ENCODE measurements at regions not wholly inside any gene's neighbourhood (a gene's known extent, or its start where the extent isn't known, plus 50 kb on each side); places are given as distances from the start of the nearest gene placed in this dataset.
A peak's percentile ranks its signal among the peaks of the same experiment; 100 is the strongest.

- Histone ChIP-seq H3K4me3 (no peak overlapping the region), H4K20me1 (replicated peaks; ENCODE audit: insufficient read depth) (no peaks in the 10 kb centered on the region), H3F3A (replicated peaks; ENCODE audit: low read depth) (no peaks in the 10 kb centered on the region), H3K27me3 (ENCODE audit: insufficient read depth) (no peaks in the 10 kb centered on the region), H3K27ac (ENCODE audit: low read depth) (no peak overlapping the region), H3K9me2 (ENCODE audit: insufficient read depth) (peaks cover 7% of the 10 kb centered on the region; the same call in 1 of the 2 replicates), H3K4me1 (ENCODE audit: insufficient read depth) (peaks cover 14% of the 10 kb centered on the region), H3K36me3 (ENCODE audit: insufficient read depth) (no peaks in the 10 kb centered on the region), H2AFZ (peak overlapping the region; percentile 56; the same call in 1 of the 2 replicates), H3K4me2 (no peak overlapping the region), H3K79me2 (replicated peaks; ENCODE audit: insufficient read depth) (no peaks in the 10 kb centered on the region)
- H3K4me3 Mint-ChIP-seq: no peak overlapping the region
- ATAC-seq (no peak), DNase-seq (ENCODE audit: low spot score) (no peak)
- H3K27me3 Mint-ChIP-seq (ENCODE audit: insufficient read depth, low read depth, poor library complexity): no peaks in the 10 kb centered on the region
- peaks cover 22% of the 10 kb centered on the region for H3K4me1 Mint-ChIP-seq
- H3K27ac Mint-ChIP-seq: no peak overlapping the region
- TF ChIP-seq CREB1 (CRISPR knock-in tag; IDR thresholded peaks at IDR 0.05; ENCODE audit: low read depth) (no peak), ZNF331 (CRISPR knock-in tag; IDR thresholded peaks at IDR 0.05; ENCODE audit: low read depth) (no peak), EZH2phosphoT487 (IDR thresholded peaks at IDR 0.05; ENCODE audit: unreplicated experiment) (no peak), ZNF462 (CRISPR knock-in tag; IDR thresholded peaks at IDR 0.05) (no peak), ETS1 (IDR thresholded peaks at IDR 0.05) (no peak), ZNF114 (CRISPR knock-in tag; IDR thresholded peaks at IDR 0.05) (no peak), CTCF (conservative IDR thresholded peaks at IDR 0.05; ENCODE audit: low read depth in 2 of 2) (no peak), JUNB (IDR thresholded peaks at IDR 0.05; ENCODE audit: unreplicated experiment) (no peak), POLR2AphosphoS5 (IDR thresholded peaks at IDR 0.05; ENCODE audit: low read depth) (no peak)
- peaks cover 11% of the 10 kb centered on the region; the same call in 2 of the 3 replicates for H3K9me3 Mint-ChIP-seq
- peaks cover 11% of the 10 kb centered on the region; the same call in 2 of the 3 replicates for H3K36me3 Mint-ChIP-seq (ENCODE audit: low read depth)
Observed at GRCh38 chr14:65256714-65257113, 154.4 kb upstream of the MAX start.

Data from GM23338 (cell line).